ENCODE measurements at regions not wholly inside any gene's neighbourhood (a gene's known extent, or its start where the extent isn't known, plus 50 kb on each side); places are given as distances from the start of the nearest gene placed in this dataset.

GRCh38 chr4:127138586-127138985, 494.2 kb upstream of the INTU start:
- no peak for TF ChIP-seq POLR2A (IDR thresholded peaks at IDR 0.05)
- no peak for TF ChIP-seq CTCF (IDR thresholded peaks at IDR 0.05 in 8 of 11, conservative IDR thresholded peaks at IDR 0.05 in 3 of 11)

Data from spleen (tissue), 7 donors.